22Rv1 (cell line): ENCODE measurements at regions not wholly inside any gene's neighbourhood (a gene's known extent, or its start where the extent isn't known, plus 50 kb on each side); places are given as distances from the start of the nearest gene placed in this dataset.

Source experiments
- ZFX ChIP-seq: fragments of 450-650 bp; IDR thresholded peaks from 2 replicates; pipeline ENCODE4 v1.6.1; 2017; ENCODE audit warnings: antibody characterized with exemption, borderline replicate concordance
- TF ChIP-seq, protein P1 (sequence below): fragments of 450-650 bp; IDR thresholded peaks from 2 replicates; pipeline ENCODE4 v1.5.1; 2017; ENCODE audit warnings: mild to moderate bottlenecking

DNA sequence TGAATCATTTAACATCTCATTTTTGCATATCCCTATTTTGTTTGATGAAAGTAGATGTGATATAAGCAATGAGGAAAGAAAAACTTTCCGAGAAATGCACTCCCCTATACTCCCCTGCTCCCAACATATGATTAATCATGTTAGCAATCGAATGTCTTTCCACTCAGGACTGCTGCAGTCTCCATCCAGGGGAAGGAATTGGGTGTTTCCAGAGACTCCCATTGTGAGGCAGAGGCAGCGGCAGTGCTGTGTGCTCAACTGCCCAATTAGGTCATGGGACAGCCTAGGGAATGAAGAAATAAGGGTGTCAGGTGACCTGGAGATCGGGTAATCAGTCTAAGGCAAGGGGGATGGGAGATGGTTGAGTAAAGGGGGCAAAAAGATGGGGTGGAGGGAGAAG, 268.6 kb upstream of the MEIS2 start:
- TF ChIP-seq, protein P1, sequence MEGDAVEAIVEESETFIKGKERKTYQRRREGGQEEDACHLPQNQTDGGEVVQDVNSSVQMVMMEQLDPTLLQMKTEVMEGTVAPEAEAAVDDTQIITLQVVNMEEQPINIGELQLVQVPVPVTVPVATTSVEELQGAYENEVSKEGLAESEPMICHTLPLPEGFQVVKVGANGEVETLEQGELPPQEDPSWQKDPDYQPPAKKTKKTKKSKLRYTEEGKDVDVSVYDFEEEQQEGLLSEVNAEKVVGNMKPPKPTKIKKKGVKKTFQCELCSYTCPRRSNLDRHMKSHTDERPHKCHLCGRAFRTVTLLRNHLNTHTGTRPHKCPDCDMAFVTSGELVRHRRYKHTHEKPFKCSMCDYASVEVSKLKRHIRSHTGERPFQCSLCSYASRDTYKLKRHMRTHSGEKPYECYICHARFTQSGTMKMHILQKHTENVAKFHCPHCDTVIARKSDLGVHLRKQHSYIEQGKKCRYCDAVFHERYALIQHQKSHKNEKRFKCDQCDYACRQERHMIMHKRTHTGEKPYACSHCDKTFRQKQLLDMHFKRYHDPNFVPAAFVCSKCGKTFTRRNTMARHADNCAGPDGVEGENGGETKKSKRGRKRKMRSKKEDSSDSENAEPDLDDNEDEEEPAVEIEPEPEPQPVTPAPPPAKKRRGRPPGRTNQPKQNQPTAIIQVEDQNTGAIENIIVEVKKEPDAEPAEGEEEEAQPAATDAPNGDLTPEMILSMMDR = no peak
- no peak for TF ChIP-seq ZFX
